NB4 (cell line): ENCODE measurements at regions not wholly inside any gene's neighbourhood (a gene's known extent, or its start where the extent isn't known, plus 50 kb on each side); places are given as distances from the start of the nearest gene placed in this dataset.

Experiments used
- CTCF ChIP-seq: IDR thresholded peaks from one replicate; pipeline ENCODE4 v1.5.1; 2012; ENCODE audit warnings: low read depth, low read length
- POLR2A ChIP-seq: IDR thresholded peaks from 2 replicates; pipeline ENCODE4 v1.6.1; 2011; ENCODE audit warnings: mild to moderate bottlenecking; ENCODE audit not compliant: insufficient read length; ENCODE audit errors: extremely low read depth

- no peak for TF ChIP-seq CTCF
- TF ChIP-seq POLR2A, result no peak
Observed at GRCh38 chr3:6182476-6182875, 678.4 kb upstream of the GRM7 start.
